B cell (primary cell): ENCODE measurements at regions not wholly inside any gene's neighbourhood (a gene's known extent, or its start where the extent isn't known, plus 50 kb on each side); places are given as distances from the start of the nearest gene placed in this dataset.

Experiments
- ATAC-seq: fragments of 200-7000 bp; cut with Tn5 transposase; one replicate; pipeline ENCODE4 v1.10.0; 2021; ENCODE audit warnings: low read depth, mild to moderate bottlenecking, moderate number of reproducible peaks, moderate library complexity
- CTCF ChIA-PET: fragments of 350-600 bp; sonication (Branson Sonifier 250); formaldehyde crosslinking; loops from one replicate; lab custom pipeline; 2021; ENCODE audit warnings: antibody characterized with exemption, inconsistent platforms; lab: Charles Lee
- POLR2A ChIA-PET: fragments of 350-600 bp; sonication (Branson Sonifier 250); formaldehyde crosslinking; loops from one replicate; lab custom pipeline; 2021; ENCODE audit warnings: antibody characterized with exemption; lab: Charles Lee
- DNase-seq: peaks from one replicate; pipeline ENCODE4 v3.0.0; 2013
- H2AFZ ChIP-seq: 2 replicates; pipeline ENCODE4 v1.6.1; 2012; ENCODE audit warnings: mild to moderate bottlenecking, low read depth, low read length; ENCODE audit not compliant: insufficient read depth, poor library complexity, severe bottlenecking
- H3K27ac ChIP-seq, 2 donors: 1 replicate in 1 of 2; 2 replicates in 1 of 2; pipeline ENCODE4 v1.5.1; 2012 to 2013; ENCODE audit warnings: low read length in 2 of 2, mild to moderate bottlenecking in 2 of 2, moderate library complexity in 1 of 2
- H3K27me3 ChIP-seq, 4 experiments: fragments of 200-600 bp in 1 of 4; sonication (generic) in 1 of 4; replicated peaks in 1 of 4; 1 replicate in 2 of 4; 2 replicates in 2 of 4; pipeline versions ENCODE4 v1.6.1 to v1.7.0; 2013 to 2016; ENCODE audit warnings: low read length in 3 of 4, mild to moderate bottlenecking in 2 of 4, mixed read lengths in 1 of 4, moderate library complexity in 1 of 4; ENCODE audit not compliant: insufficient read depth in 4 of 4, control insufficient read depth in 3 of 4; ENCODE audit errors: control extremely low read depth in 1 of 4
- H3K36me3 ChIP-seq, 2 experiments: replicated peaks in 1 of 2; 1 replicate in 1 of 2; 2 replicates in 1 of 2; pipeline versions ENCODE4 v1.6.1 to v1.7.1; 2013; ENCODE audit warnings: low read length in 1 of 2; ENCODE audit not compliant: insufficient read depth in 2 of 2, control insufficient read depth in 1 of 2; ENCODE audit errors: control extremely low read depth in 1 of 2, extremely low read depth in 1 of 2
- H3K4me1 ChIP-seq, 2 donors: fragments of 200-600 bp in 1 of 2; sonication (generic) in 1 of 2; 1 replicate in 1 of 2; 2 replicates in 1 of 2; pipeline versions ENCODE4 v1.5.1 to v1.6.1; 2013 to 2017; ENCODE audit warnings: low read length in 2 of 2; ENCODE audit not compliant: control insufficient read depth in 2 of 2, insufficient read depth in 2 of 2
- H3K4me2 ChIP-seq: replicated peaks from 2 replicates; pipeline ENCODE3; 2012; ENCODE audit warnings: mild to moderate bottlenecking, low read depth, low read length; ENCODE audit not compliant: poor library complexity, severe bottlenecking
- H3K4me3 ChIP-seq, 5 experiments: fragments of 200-600 bp in 1 of 5; sonication (generic) in 1 of 5; 1 replicate in 3 of 5; 2 replicates in 2 of 5; pipeline versions ENCODE4 v1.5.1 to v1.7.0; 2011 to 2016; ENCODE audit warnings: low read length in 4 of 5, mild to moderate bottlenecking in 4 of 5, low read depth in 2 of 5, control low read depth in 1 of 5, moderate library complexity in 1 of 5; ENCODE audit not compliant: insufficient read depth in 1 of 5; ENCODE audit errors: control extremely low read depth in 1 of 5, extremely low read depth in 1 of 5
- H3K79me2 ChIP-seq: fragments of 200-600 bp; sonication (generic); one replicate; pipeline ENCODE4 v1.6.0; 2016; ENCODE audit warnings: low read length; ENCODE audit not compliant: control insufficient read depth, insufficient read depth
- H3K9ac ChIP-seq: fragments of 200-600 bp; sonication (generic); 2 replicates; pipeline ENCODE4 v1.6.1; 2017; ENCODE audit warnings: mild to moderate bottlenecking, low read length, moderate library complexity
- H3K9me3 ChIP-seq, 3 donors: one replicate each; pipeline versions ENCODE4 v1.6.1 to v1.7.1; 2013; ENCODE audit warnings: low read length in 2 of 3; ENCODE audit not compliant: control insufficient read depth in 2 of 3, insufficient read depth in 1 of 3; ENCODE audit errors: control extremely low read depth in 1 of 3
- H4K20me1 ChIP-seq: 2 replicates; pipeline ENCODE4 v1.6.0; 2012; ENCODE audit warnings: mild to moderate bottlenecking, low read length; ENCODE audit not compliant: insufficient read depth, control insufficient read depth, poor library complexity, severe bottlenecking
- H3K27ac Mint-ChIP-seq: one replicate; pipeline ENCODE4 v1.8.0; 2021; ENCODE audit warnings: mixed read lengths
- H3K27me3 Mint-ChIP-seq: one replicate; pipeline ENCODE4 v1.8.0; 2021; ENCODE audit warnings: mixed read lengths
- H3K4me1 Mint-ChIP-seq: one replicate; pipeline ENCODE4 v1.8.0; 2021; ENCODE audit warnings: mixed read lengths
- H3K4me3 Mint-ChIP-seq: one replicate; pipeline ENCODE4 v1.8.0; 2021; ENCODE audit warnings: mixed read lengths
- H3K9me3 Mint-ChIP-seq: one replicate; pipeline ENCODE4 v1.8.0; 2022; ENCODE audit warnings: mixed read lengths; ENCODE audit not compliant: insufficient read depth
- EZH2 ChIP-seq: IDR thresholded peaks from 2 replicates; pipeline ENCODE4 v1.6.1; 2012; ENCODE audit warnings: borderline replicate concordance, low read depth, mild to moderate bottlenecking, moderate library complexity, low read length; ENCODE audit not compliant: insufficient read depth, poor library complexity, severe bottlenecking
- WGBS: methylation state at CpG from one replicate; pipeline ENCODE4 v1.1.5; 2013; ENCODE audit warnings: missing lambda C conversion rate; ENCODE audit not compliant: insufficient coverage; 5-methylcytosine and 5-hydroxymethylcytosine counted together
- intact Hi-C: fragments of 100-400 bp; cut with micrococcal nuclease; formaldehyde crosslinking; loops from one replicate; pipeline ENCODE4 v1.10.0; 2022
- TF ChIP-seq, protein P1 (sequence below): fragments of 200-600 bp; IDR thresholded peaks from one replicate; pipeline ENCODE4 v1.8.0; 2022; ENCODE audit warnings: antibody characterized with exemption, mild to moderate bottlenecking

DNA sequence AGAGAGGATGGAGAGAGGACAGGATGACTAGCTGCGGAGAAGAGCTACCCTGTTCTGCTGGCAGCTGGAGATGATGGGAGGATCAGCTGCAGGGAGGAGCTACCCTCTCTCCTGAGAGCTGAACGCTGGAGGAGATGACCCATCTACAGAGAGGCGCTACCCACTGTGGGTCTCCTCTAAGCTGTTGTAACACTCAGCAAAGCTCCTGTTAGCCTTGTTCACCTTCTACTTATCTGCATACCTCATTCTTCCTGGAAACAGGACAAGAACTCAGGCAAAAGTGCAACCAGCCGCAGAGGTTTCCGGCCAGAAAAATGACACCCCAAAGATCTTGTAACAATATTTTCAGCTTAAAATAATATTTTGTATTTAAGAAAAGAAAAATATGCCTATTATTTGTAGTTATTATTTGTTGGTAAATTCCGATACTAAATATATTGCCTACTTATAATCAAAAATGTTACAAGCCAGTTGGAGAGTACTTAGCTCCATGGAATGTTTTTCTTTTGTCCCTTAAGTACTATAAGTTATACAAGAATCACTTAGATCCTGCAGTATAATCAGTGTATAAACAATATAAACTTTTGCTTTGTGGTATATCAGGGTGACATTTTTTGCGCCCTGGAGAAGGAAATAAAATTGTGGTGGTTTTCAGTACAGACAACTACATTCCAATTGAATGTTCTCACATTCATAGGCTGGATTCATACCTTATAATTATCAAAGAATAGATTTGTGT is 1188.0 kb upstream of the CADM2 start:
- Mint-ChIP-seq H3K4me1 (no peaks in the 10 kb centered on the region), H3K27me3 (no peaks in the 10 kb centered on the region), H3K9me3 (peaks cover 3% of the 10 kb centered on the region), H3K27ac (no peak overlapping the region), H3K4me3 (no peak overlapping the region)
- H3K36me3 ChIP-seq = no peaks in the 10 kb centered on the region
- no peak overlapping the region for H3K9ac ChIP-seq
- no peaks in the 10 kb centered on the region for H3K27me3 ChIP-seq
- H4K20me1 ChIP-seq = no peaks in the 10 kb centered on the region
- POLR2A ChIA-PET = no interaction called here
- H2AFZ ChIP-seq = no peak overlapping the region
- DNase-seq (no peak), ATAC-seq (no peak)
- WGBS = 96% methylated on average over 3 of the region's 7 CpGs
- CTCF ChIA-PET = no interaction called here
- no peak overlapping the region for H3K4me2 ChIP-seq
- peaks cover 0 to 8% (median 2%) of the 10 kb centered on the region in 3 donors for H3K9me3 ChIP-seq
- no peaks in the 10 kb centered on the region for H3K79me2 ChIP-seq
- no peaks in the 10 kb centered on the region for H3K4me1 ChIP-seq
- TF ChIP-seq EZH2 = no peak
- H3K27ac ChIP-seq = no peak overlapping the region
- H3K4me3 ChIP-seq = no peak overlapping the region
- intact Hi-C loops = no loop called here

DNA sequence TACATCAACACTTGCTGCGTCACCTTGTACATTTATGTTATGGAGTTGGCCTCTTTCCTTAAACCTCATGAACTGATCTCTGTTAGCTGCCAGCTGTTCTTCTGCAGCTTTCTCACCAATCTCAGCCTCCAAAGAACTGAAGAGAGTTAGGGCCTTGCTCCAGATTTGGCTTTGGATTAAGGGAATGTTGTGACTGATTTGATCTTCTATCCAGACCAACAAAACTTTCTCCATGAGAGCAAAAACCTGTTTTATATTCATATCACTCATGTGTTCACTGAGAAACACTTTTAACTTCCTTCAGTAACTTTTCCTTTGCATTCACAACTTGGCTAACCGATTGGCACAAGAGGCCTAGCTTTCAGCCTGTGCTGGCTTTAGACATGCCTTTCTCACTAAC is 1156.0 kb upstream of the CADM2 start:
- WGBS = no CpG with 5 or more reads among the region's 2 CpGs
- Histone ChIP-seq H3K9ac (no peak overlapping the region), H3K27me3 (no peaks in the 10 kb centered on the region), H3K4me1 (no peaks in the 10 kb centered on the region), H2AFZ (no peak overlapping the region), H3K79me2 (no peaks in the 10 kb centered on the region), H4K20me1 (no peaks in the 10 kb centered on the region), H3K4me2 (no peak overlapping the region), H3K9me3 (no peaks in the 10 kb centered on the region), H3K36me3 (no peaks in the 10 kb centered on the region), H3K27ac (no peak overlapping the region), H3K4me3 (no peak overlapping the region)
- Mint-ChIP-seq H3K27ac (no peak overlapping the region), H3K4me3 (no peak overlapping the region), H3K9me3 (peaks cover 1% of the 10 kb centered on the region), H3K27me3 (no peaks in the 10 kb centered on the region), H3K4me1 (no peaks in the 10 kb centered on the region)
- intact Hi-C loops = no loop called here
- ATAC-seq (no peak), DNase-seq (no peak)
- ChIA-PET CTCF (no interaction called here), POLR2A (no interaction called here)
- no peak for TF ChIP-seq EZH2
- TF ChIP-seq, protein P1, sequence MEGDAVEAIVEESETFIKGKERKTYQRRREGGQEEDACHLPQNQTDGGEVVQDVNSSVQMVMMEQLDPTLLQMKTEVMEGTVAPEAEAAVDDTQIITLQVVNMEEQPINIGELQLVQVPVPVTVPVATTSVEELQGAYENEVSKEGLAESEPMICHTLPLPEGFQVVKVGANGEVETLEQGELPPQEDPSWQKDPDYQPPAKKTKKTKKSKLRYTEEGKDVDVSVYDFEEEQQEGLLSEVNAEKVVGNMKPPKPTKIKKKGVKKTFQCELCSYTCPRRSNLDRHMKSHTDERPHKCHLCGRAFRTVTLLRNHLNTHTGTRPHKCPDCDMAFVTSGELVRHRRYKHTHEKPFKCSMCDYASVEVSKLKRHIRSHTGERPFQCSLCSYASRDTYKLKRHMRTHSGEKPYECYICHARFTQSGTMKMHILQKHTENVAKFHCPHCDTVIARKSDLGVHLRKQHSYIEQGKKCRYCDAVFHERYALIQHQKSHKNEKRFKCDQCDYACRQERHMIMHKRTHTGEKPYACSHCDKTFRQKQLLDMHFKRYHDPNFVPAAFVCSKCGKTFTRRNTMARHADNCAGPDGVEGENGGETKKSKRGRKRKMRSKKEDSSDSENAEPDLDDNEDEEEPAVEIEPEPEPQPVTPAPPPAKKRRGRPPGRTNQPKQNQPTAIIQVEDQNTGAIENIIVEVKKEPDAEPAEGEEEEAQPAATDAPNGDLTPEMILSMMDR = no peak
